Osteocyte (in vitro differentiated cells): ENCODE measurements at regions not wholly inside any gene's neighbourhood (a gene's known extent, or its start where the extent isn't known, plus 50 kb on each side); places are given as distances from the start of the nearest gene placed in this dataset.
A peak's percentile ranks its signal among the peaks of the same experiment; 100 is the strongest.

Experiments
- DNase-seq: peaks from one replicate; pipeline ENCODE4 v3.0.0; 2021; ENCODE audit warnings: mixed read lengths; ENCODE audit not compliant: unreplicated experiment; ENCODE audit errors: extremely low spot score
- H3K27ac Mint-ChIP-seq: one replicate; pipeline ENCODE4 v1.8.0; 2021; ENCODE audit warnings: mild to moderate bottlenecking, mixed read lengths; ENCODE audit not compliant: unreplicated experiment
- H3K27me3 Mint-ChIP-seq: one replicate; pipeline ENCODE4 v1.8.0; 2021; ENCODE audit warnings: mixed read lengths; ENCODE audit not compliant: unreplicated experiment
- H3K36me3 Mint-ChIP-seq: one replicate; pipeline ENCODE4 v1.8.0; 2021; ENCODE audit warnings: mixed read lengths; ENCODE audit not compliant: unreplicated experiment
- H3K4me1 Mint-ChIP-seq: one replicate; pipeline ENCODE4 v1.8.0; 2021; ENCODE audit warnings: mixed read lengths; ENCODE audit not compliant: unreplicated experiment
- H3K4me3 Mint-ChIP-seq: one replicate; pipeline ENCODE4 v1.8.0; 2021; ENCODE audit warnings: mild to moderate bottlenecking, moderate library complexity, mixed read lengths; ENCODE audit not compliant: unreplicated experiment
- H3K9me3 Mint-ChIP-seq: one replicate; pipeline ENCODE4 v1.8.0; 2021; ENCODE audit warnings: mixed read lengths; ENCODE audit not compliant: unreplicated experiment
- CTCF ChIP-seq: fragments of 200-600 bp; sonication (generic); IDR thresholded peaks from 2 replicates; pipeline ENCODE4 v1.5.0; 2021; ENCODE audit warnings: antibody characterized with exemption, mild to moderate bottlenecking, moderate library complexity

GRCh38 chr3:95215437-95215957, 1152.6 kb downstream of the NSUN3 start:
- Mint-ChIP-seq H3K9me3 (peaks cover 7% of the 10 kb centered on the region), H3K27ac (no peak overlapping the region), H3K36me3 (no peaks in the 10 kb centered on the region), H3K27me3 (no peaks in the 10 kb centered on the region), H3K4me1 (peaks cover 12% of the 10 kb centered on the region), H3K4me3 (no peak overlapping the region)
- TF ChIP-seq CTCF: no peak
- DNase-seq: no peak

GRCh38 chr3:95217661-95218060, 1154.8 kb downstream of the NSUN3 start:
- Mint-ChIP-seq H3K9me3 (no peaks in the 10 kb centered on the region), H3K36me3 (no peaks in the 10 kb centered on the region), H3K27ac (peak overlapping the region; percentile 28), H3K4me1 (peaks cover 12% of the 10 kb centered on the region), H3K4me3 (no peak overlapping the region), H3K27me3 (no peaks in the 10 kb centered on the region)
- no peak for DNase-seq
- no peak for TF ChIP-seq CTCF

GRCh38 chr3:95218484-95218883, 1155.6 kb downstream of the NSUN3 start:
- Mint-ChIP-seq H3K27me3 (no peaks in the 10 kb centered on the region), H3K4me3 (no peak overlapping the region), H3K4me1 (peaks cover 12% of the 10 kb centered on the region), H3K36me3 (no peaks in the 10 kb centered on the region), H3K27ac (no peak overlapping the region), H3K9me3 (no peaks in the 10 kb centered on the region)
- DNase-seq: no peak
- TF ChIP-seq CTCF: no peak

- no peak for TF ChIP-seq CTCF
- no peak overlapping the region for H3K27ac Mint-ChIP-seq
- peaks cover 10% of the 10 kb centered on the region for H3K9me3 Mint-ChIP-seq
- H3K36me3 Mint-ChIP-seq: no peaks in the 10 kb centered on the region
- H3K4me1 Mint-ChIP-seq: no peaks in the 10 kb centered on the region
- no peak overlapping the region for H3K4me3 Mint-ChIP-seq
- H3K27me3 Mint-ChIP-seq: no peaks in the 10 kb centered on the region
- DNase-seq: no peak
These were observed 1163.6 kb downstream of the NSUN3 start for GRCh38 chr3:95226437-95226836.

GRCh38 chr3:95227092-95227491, 1164.2 kb downstream of the NSUN3 start:
- no peak overlapping the region for H3K4me3 Mint-ChIP-seq
- H3K36me3 Mint-ChIP-seq: no peaks in the 10 kb centered on the region
- peaks cover 10% of the 10 kb centered on the region for H3K9me3 Mint-ChIP-seq
- no peak for DNase-seq
- no peak for TF ChIP-seq CTCF
- H3K4me1 Mint-ChIP-seq: no peaks in the 10 kb centered on the region
- H3K27me3 Mint-ChIP-seq: no peaks in the 10 kb centered on the region
- H3K27ac Mint-ChIP-seq: no peak overlapping the region
